Small intestine (tissue), 7 donors: ENCODE measurements at regions not wholly inside any gene's neighbourhood (a gene's known extent, or its start where the extent isn't known, plus 50 kb on each side); places are given as distances from the start of the nearest gene placed in this dataset.

Source experiments
- DNase-seq, 2 donors: peaks; one replicate each; pipeline versions ENCODE4 v3.0.0 to v3.0.0-alpha.2; 2013
- FAIRE-seq: peaks from 2 replicates; lab custom pipeline; 2012; peaks lifted over from hg19 to GRCh38; lab: Jason Lieb, UNC
- H3K27ac ChIP-seq, 3 donors: one replicate each; pipeline ENCODE4 v1.5.1; 2013; ENCODE audit warnings: low read length in 2 of 3, mild to moderate bottlenecking in 2 of 3, control low read depth in 1 of 3, inconsistent platforms in 1 of 3, low read depth in 1 of 3, moderate library complexity in 1 of 3
- H3K27me3 ChIP-seq, 3 donors: one replicate each; pipeline ENCODE4 v1.6.1; 2013; ENCODE audit warnings: low read length in 3 of 3, inconsistent platforms in 1 of 3; ENCODE audit not compliant: control insufficient read depth in 3 of 3, insufficient read depth in 3 of 3
- H3K36me3 ChIP-seq, 3 donors: one replicate each; pipeline ENCODE4 v1.6.1; 2013; ENCODE audit warnings: low read length in 3 of 3, inconsistent platforms in 1 of 3, low read depth in 1 of 3, mild to moderate bottlenecking in 1 of 3, moderate library complexity in 1 of 3; ENCODE audit not compliant: control insufficient read depth in 3 of 3, insufficient read depth in 2 of 3
- H3K4me1 ChIP-seq, 3 donors: one replicate each; pipeline ENCODE4 v1.6.1; 2013; ENCODE audit warnings: low read length in 2 of 3, inconsistent platforms in 1 of 3, low read depth in 1 of 3, mild to moderate bottlenecking in 1 of 3, moderate library complexity in 1 of 3; ENCODE audit not compliant: control insufficient read depth in 3 of 3, insufficient read depth in 2 of 3
- H3K4me3 ChIP-seq, 3 donors: one replicate each; pipeline ENCODE4 v1.5.1; 2013; ENCODE audit warnings: low read length in 3 of 3, control low read depth in 1 of 3, inconsistent platforms in 1 of 3, low read depth in 1 of 3, mild to moderate bottlenecking in 1 of 3, moderate library complexity in 1 of 3
- H3K9me3 ChIP-seq, 2 donors: one replicate each; pipeline ENCODE4 v1.6.1; 2013; ENCODE audit warnings: low read depth in 1 of 2, low read length in 1 of 2; ENCODE audit not compliant: control insufficient read depth in 2 of 2, insufficient read depth in 1 of 2
- WGBS, 3 donors: extraction: QIAGEN DNeasy Blood & Tissue Kit; methylation state at CpG; one replicate each; pipeline ENCODE4 v1.1.7; 2013; 5-methylcytosine and 5-hydroxymethylcytosine counted together
- donor health status: healthy with polysubstance abuse.
- donor health status: control.
- donor health status: control.
- donor health status: Bipolar disorder and iron deficiency.
- donor health status: healthy.

DNA sequence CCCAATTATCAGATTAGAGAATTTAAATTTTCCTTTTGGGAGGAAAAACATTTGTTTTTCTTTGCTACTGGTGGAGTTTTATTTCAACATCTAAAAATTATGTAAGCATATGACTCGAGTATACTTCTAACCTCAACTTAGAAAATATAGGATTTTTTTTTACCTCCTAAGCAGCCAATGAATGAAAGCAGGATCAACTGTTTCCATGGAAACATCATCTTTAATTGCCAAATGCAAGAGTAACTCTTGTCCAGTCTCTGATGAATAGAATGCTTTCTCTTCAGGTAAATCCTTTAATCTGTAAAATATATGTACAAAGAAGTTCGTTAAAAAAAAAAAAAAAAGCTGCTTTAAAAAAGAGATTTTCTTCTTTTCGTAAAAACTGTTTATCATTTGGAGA is 93.6 kb downstream of the CNTN3 start:
- WGBS, 3 donors: 79 to 80% (median 80%) methylated on average over 3 of the region's 3 CpGs
- Histone ChIP-seq H3K4me3 (no peak overlapping the region), H3K36me3 (no peaks in the 10 kb centered on the region), H3K4me1 (no peaks in the 10 kb centered on the region), H3K9me3 (no peaks in the 10 kb centered on the region), H3K27me3 (no peaks in the 10 kb centered on the region), H3K27ac (no peak overlapping the region)
- DNase-seq: no peak
- FAIRE-seq: no peak

DNA sequence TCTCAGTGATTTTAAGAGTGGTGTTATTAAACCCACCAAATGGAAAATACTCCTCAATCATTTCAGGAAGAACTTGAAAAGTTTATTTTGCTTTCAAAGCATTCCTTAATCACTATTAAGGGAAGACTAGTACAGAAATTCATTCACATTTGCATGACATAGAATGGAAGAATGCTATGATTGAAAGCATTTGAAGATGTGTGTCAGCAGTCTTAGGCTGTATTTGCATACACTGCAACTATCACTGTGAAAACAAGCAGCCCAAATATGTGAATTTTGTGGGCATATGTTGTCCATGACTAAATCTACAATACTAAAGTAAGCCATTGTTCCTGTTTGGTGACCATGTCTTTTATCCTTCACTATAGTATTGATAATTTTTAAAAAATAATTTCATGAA is 95.8 kb downstream of the CNTN3 start:
- H3K27me3 ChIP-seq: no peaks in the 10 kb centered on the region
- FAIRE-seq: no peak

DNA sequence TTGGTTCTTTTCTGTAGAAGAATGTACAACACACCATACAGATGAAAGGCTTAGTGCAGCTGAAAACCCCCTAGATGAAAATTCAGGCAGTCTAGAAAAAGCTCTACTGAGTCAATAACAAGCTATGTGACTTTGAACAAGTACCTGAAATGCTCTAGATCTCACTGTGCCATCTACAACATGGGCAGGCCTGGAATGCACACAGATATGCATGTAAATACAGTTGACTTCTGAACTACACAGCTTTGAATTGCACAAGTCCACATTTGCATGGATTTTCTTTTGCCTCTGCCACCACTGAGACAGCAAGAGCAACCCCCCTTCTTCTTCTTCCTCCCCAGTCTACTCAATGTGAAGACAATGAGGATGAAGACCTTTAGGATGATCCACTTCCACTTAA is 98.4 kb downstream of the CNTN3 start:
- FAIRE-seq (no peak), DNase-seq (no peak)
- Histone ChIP-seq H3K27me3 (no peaks in the 10 kb centered on the region), H3K9me3 (no peaks in the 10 kb centered on the region), H3K27ac (no peak overlapping the region), H3K4me1 (peaks cover 0 to 4% (median 0%) of the 10 kb centered on the region in 3 donors), H3K4me3 (no peak overlapping the region), H3K36me3 (no peaks in the 10 kb centered on the region)

More for the DNA sequence above, 95.8 kb downstream of the CNTN3 start:
- Histone ChIP-seq H3K9me3 (no peaks in the 10 kb centered on the region), H3K4me3 (no peak overlapping the region), H3K36me3 (no peaks in the 10 kb centered on the region), H3K27ac (no peak overlapping the region), H3K4me1 (no peaks in the 10 kb centered on the region)
- no peak for DNase-seq

DNA sequence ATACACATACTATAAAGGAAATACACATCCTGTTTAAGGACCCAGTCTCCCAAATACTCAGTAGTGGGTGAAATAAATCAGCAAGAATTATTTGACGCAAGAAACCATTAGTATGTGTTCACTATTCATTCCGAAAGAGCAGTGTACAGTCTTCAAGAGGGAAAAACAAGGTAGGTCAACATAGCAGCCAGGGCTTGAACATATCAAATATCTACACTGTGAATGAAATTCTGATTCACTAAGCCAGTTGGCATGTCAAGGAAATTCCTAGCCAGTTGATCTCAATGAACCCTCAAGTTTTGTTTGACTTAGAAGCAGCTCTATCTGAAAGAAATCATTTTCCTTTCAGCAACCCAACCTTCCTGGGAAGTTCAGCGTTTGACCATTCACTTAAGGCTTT is 99.0 kb downstream of the CNTN3 start:
- Histone ChIP-seq H3K27ac (no peak overlapping the region), H3K9me3 (no peaks in the 10 kb centered on the region), H3K4me3 (no peak overlapping the region), H3K27me3 (no peaks in the 10 kb centered on the region), H3K4me1 (peaks cover 0 to 4% (median 0%) of the 10 kb centered on the region in 3 donors), H3K36me3 (no peaks in the 10 kb centered on the region)
- no peak for FAIRE-seq
- 87 to 91% (median 88%) methylated on average over 3 of the region's 3 CpGs for WGBS, 3 donors
- DNase-seq: no peak

DNA sequence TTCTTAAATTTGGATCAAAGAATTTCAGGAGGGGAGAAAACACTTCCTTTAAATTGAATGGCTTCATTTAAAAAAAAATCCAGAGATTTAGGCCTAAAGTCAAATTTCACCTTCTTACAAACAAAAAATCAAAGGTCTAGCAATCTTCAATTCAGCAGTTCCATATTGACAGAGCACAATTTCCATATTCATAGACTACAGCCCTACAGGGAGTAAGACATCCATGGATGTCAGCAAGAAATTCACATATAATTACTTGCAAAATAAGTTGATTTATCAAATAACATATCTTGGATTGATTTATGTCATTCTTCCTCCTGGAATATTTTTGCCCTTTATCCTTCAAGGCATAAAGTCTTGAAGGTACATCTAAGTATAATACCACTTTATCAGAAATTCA is 103.4 kb downstream of the CNTN3 start:
- Histone ChIP-seq H3K27me3 (no peaks in the 10 kb centered on the region), H3K4me1 (peaks cover 0 to 4% (median 0%) of the 10 kb centered on the region in 3 donors), H3K4me3 (no peak overlapping the region), H3K36me3 (no peaks in the 10 kb centered on the region), H3K9me3 (no peaks in the 10 kb centered on the region), H3K27ac (no peak overlapping the region)
- no peak for DNase-seq
- no peak for FAIRE-seq

DNA sequence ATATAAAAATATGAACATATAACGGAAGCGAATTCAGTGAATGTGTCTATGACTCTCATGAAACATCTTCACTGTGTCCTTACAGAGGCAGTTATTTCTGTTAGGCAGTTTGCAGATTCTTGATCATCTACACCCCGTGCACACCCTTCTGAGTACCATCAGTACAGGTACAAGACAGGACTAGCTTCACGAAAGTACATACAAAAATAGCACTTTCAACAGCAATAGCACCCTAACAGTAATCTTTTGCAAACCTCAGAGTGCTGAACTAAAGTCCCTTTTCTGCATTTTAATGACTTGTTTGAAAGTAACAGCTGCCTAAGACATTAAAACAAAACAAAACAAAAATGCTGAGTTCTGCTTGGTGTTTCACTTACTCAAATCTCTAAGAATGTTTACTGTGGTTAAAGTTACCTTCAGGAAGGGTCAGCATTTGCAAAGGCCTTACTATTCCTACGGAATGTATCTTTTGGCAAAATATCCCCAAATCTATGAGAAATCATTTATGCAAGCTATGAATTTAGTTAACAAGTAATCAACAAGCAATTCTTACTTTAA is 104.1 kb downstream of the CNTN3 start:
- Histone ChIP-seq H3K27me3 (no peaks in the 10 kb centered on the region), H3K27ac (no peak overlapping the region), H3K36me3 (no peaks in the 10 kb centered on the region), H3K9me3 (no peaks in the 10 kb centered on the region), H3K4me1 (peaks cover 0 to 4% (median 0%) of the 10 kb centered on the region in 3 donors), H3K4me3 (no peak overlapping the region)
- DNase-seq (no peak), FAIRE-seq (no peak)
- 73 to 89% (median 85%) methylated on average over 5 of the region's 5 CpGs for WGBS, 3 donors

DNA sequence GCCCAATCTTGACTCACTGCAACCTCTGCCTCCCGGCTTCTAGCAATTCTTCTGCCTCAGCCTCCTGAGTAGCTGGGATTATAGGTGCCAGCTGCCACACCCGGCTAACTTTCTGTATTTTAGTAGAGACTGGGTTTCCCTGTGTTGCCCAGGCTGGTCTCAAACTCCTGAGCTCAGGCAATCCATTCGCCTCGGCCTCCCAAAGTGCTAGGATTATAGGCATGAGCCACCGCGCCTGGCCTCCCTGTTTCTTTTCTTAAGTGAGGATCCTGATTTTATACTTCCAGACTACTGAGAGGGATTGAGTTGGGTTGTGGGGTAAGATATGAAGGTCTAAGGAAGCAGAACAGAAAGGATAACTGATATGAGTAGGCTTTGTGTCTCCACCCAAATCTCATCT is 106.8 kb downstream of the CNTN3 start:
- no peaks in the 10 kb centered on the region for H3K36me3 ChIP-seq
- no peaks in the 10 kb centered on the region for H3K9me3 ChIP-seq
- H3K27me3 ChIP-seq: no peaks in the 10 kb centered on the region
- no peaks in the 10 kb centered on the region for H3K4me1 ChIP-seq
- DNase-seq (no peak), FAIRE-seq (no peak)
- H3K4me3 ChIP-seq: no peak overlapping the region
- H3K27ac ChIP-seq: no peak overlapping the region
- WGBS, 3 donors: 92 to 95% (median 95%) methylated on average over 6 of the region's 6 CpGs

DNA sequence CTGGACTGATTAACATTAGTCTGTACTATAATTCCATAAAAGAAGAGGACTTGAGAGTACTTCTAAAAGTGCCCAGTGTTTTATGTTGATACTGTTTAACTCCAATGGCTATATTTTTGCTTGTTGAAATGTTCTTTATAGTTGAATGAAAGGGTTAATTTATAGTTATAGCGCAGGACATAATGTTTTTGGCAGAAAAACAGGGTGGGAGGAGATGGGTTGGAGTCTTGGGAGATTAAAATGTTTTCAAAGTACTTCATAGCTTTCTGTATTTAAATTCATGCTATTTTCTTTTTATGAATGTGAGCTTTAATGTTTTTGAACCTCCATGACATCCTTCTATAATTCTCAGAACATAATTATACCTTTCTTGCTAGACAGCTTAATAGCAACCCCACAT is 108.2 kb downstream of the CNTN3 start:
- Histone ChIP-seq H3K9me3 (no peaks in the 10 kb centered on the region), H3K4me1 (no peaks in the 10 kb centered on the region), H3K4me3 (no peak overlapping the region), H3K27ac (no peak overlapping the region), H3K36me3 (no peaks in the 10 kb centered on the region), H3K27me3 (no peaks in the 10 kb centered on the region)
- WGBS, 3 donors: 67 to 89% (median 89%) methylated on average over 1 of the region's 1 CpG
- no peak for DNase-seq
- FAIRE-seq: no peak

DNA sequence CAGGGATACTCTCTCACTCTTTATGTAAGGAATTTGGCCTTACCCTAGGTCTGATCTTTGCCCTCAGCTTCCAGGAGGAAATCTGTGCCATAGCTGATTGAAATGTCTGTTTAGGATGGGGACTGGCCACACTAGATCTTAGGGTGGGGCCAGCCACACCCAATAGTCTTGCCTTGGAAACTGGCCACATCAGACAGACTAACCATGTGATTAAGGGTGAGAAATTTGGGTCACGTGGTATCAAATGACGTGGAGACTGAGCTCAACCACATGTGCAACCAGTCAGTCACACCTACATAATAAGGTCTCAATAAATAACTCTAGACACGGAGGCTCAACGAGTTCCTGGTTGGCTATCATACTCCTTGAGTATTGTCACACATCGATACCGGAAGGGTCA is 113.5 kb downstream of the CNTN3 start:
- H3K36me3 ChIP-seq: no peaks in the 10 kb centered on the region
- DNase-seq (peak in 1 of 2 donors; percentile 61), FAIRE-seq (no peak)
- H3K9me3 ChIP-seq: no peaks in the 10 kb centered on the region
- H3K27ac ChIP-seq: no peak overlapping the region
- 48 to 76% (median 62%) methylated on average over 6 of the region's 6 CpGs for WGBS, 3 donors
- no peaks in the 10 kb centered on the region for H3K4me1 ChIP-seq
- no peak overlapping the region for H3K4me3 ChIP-seq
- no peaks in the 10 kb centered on the region for H3K27me3 ChIP-seq
